Prostate gland (tissue), 2 donors: ENCODE measurements at regions not wholly inside any gene's neighbourhood (a gene's known extent, or its start where the extent isn't known, plus 50 kb on each side); places are given as distances from the start of the nearest gene placed in this dataset.

Experiments used
- CTCF ChIP-seq, 4 experiments: fragments of 200-600 bp in 2 of 4; fragments of 450-650 bp in 2 of 4; sonication (generic) in 2 of 4; IDR thresholded peaks; 1 replicate in 3 of 4; 2 replicates in 1 of 4; pipeline ENCODE4 v1.5.1; 2016 to 2019; ENCODE audit warnings: antibody characterized with exemption in 4 of 4, mild to moderate bottlenecking in 2 of 4, moderate library complexity in 2 of 4
- POLR2A ChIP-seq: fragments of 450-650 bp; IDR thresholded peaks from one replicate; pipeline ENCODE4 v1.6.1; 2016; ENCODE audit warnings: antibody characterized with exemption, mild to moderate bottlenecking
- POLR2AphosphoS5 ChIP-seq: sonication (generic); formaldehyde crosslinking; IDR thresholded peaks from one replicate; pipeline ENCODE4 v1.6.1; 2017; ENCODE audit warnings: antibody characterized with exemption

GRCh38 chr12:25824734-25825133 is 133.7 kb upstream of the RASSF8 start:
- TF ChIP-seq CTCF (IDR thresholded peaks at IDR 0.05), result no peak
- no peak for TF ChIP-seq POLR2A
- TF ChIP-seq POLR2AphosphoS5, result peak; percentile 77
